Activated CD4-positive, alpha-beta memory T cell treated with anti-CD3 and anti-CD28 coated beads for 36 hours (primary cell): ENCODE measurements at regions not wholly inside any gene's neighbourhood (a gene's known extent, or its start where the extent isn't known, plus 50 kb on each side); places are given as distances from the start of the nearest gene placed in this dataset.
"Not testable (repeated sequence)": the region's sequence is repeated elsewhere in the genome, so short reads cannot be mapped to it uniquely, and the experiment has no call there.

Source experiments
- CTCF ChIA-PET: fragments of 350-600 bp; sonication (Branson Sonifier 250); formaldehyde crosslinking; loops from one replicate; lab custom pipeline; 2021; ENCODE audit warnings: antibody characterized with exemption, inconsistent platforms; lab: Charles Lee
- POLR2A ChIA-PET: fragments of 350-600 bp; sonication (Branson Sonifier 250); formaldehyde crosslinking; loops from one replicate; lab custom pipeline; 2021; ENCODE audit warnings: antibody characterized with exemption; lab: Charles Lee
- DNase-seq: peaks from one replicate; pipeline ENCODE4 v3.0.0-alpha.2; 2020
- H3K27ac Mint-ChIP-seq: one replicate; pipeline ENCODE4 v1.8.0; 2021; ENCODE audit warnings: mixed read lengths
- H3K27me3 Mint-ChIP-seq: one replicate; pipeline ENCODE4 v1.8.0; 2021; ENCODE audit warnings: mixed read lengths
- H3K36me3 Mint-ChIP-seq: one replicate; pipeline ENCODE4 v1.8.0; 2021; ENCODE audit warnings: mixed read lengths
- H3K4me1 Mint-ChIP-seq: one replicate; pipeline ENCODE4 v1.8.0; 2021; ENCODE audit warnings: low read depth, mixed read lengths
- H3K4me3 Mint-ChIP-seq: one replicate; pipeline ENCODE4 v1.8.0; 2021; ENCODE audit warnings: mild to moderate bottlenecking, mixed read lengths
- H3K9me3 Mint-ChIP-seq: one replicate; pipeline ENCODE4 v1.8.0; 2021; ENCODE audit warnings: mixed read lengths
- intact Hi-C: fragments of 100-400 bp; cut with micrococcal nuclease; formaldehyde crosslinking; loops from one replicate; pipeline ENCODE4 v1.15.1; 2023

DNA sequence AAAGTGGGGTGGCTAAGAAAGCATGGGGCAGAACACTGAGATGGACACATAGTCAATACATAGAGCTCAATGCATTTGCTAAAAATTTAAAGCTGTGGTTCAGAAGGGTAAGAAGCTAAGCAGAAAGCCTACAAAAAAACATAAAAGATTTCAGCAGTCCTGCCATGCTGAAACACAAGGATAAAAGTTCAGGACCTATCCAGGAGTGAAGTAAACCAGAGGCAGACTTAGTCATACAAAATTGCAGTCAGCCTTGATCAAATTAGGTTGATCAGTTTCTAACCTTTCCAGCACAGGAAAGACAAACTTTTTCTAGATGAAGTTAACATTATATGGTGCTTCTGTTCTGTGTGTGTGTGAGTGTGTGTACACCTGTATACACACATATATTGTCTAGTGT is 120.8 kb upstream of the RBMS1 start:
- no peaks in the 10 kb centered on the region for H3K36me3 Mint-ChIP-seq
- CTCF ChIA-PET: no interaction called here
- DNase-seq: no peak
- intact Hi-C loops: no loop called here
- H3K9me3 Mint-ChIP-seq: peaks cover 11% of the 10 kb centered on the region
- no peak overlapping the region for H3K27ac Mint-ChIP-seq
- H3K4me1 Mint-ChIP-seq: peaks cover 5% of the 10 kb centered on the region
- H3K27me3 Mint-ChIP-seq: peaks cover 5% of the 10 kb centered on the region
- H3K4me3 Mint-ChIP-seq: no peak overlapping the region
- POLR2A ChIA-PET: no interaction called here

GRCh38 chr2:160615706-160616105 is 122.1 kb upstream of the RBMS1 start:
- ChIA-PET CTCF (no interaction called here), POLR2A (no interaction called here)
- H3K27me3 Mint-ChIP-seq: peaks cover 5% of the 10 kb centered on the region
- H3K36me3 Mint-ChIP-seq: no peaks in the 10 kb centered on the region
- peaks cover 5% of the 10 kb centered on the region for H3K4me1 Mint-ChIP-seq
- H3K4me3 Mint-ChIP-seq: no peak overlapping the region
- intact Hi-C loops: no loop called here
- no peak for DNase-seq
- H3K27ac Mint-ChIP-seq: no peak overlapping the region
- peaks cover 11% of the 10 kb centered on the region for H3K9me3 Mint-ChIP-seq

DNA sequence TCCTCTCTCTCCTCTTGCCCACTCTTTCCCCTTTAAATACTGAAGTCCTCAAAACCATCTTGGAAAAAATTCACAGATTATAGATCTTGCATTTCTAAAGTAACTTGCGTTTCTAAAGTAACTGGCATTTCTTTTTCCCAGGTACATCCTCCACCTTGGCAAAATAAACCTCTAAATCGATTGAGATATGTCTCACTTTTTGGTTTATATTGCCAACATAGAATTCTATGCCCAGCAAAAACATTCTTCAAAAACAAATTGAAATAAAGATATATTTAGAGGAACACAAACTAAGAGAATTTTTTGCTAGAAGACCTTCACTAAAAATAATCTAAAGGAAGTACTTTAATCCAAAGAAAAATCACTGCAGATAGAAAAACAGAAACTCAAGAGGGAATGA is 122.5 kb upstream of the RBMS1 start:
- POLR2A ChIA-PET: no interaction called here
- DNase-seq: no peak

GRCh38 chr2:160621748-160622147 is 128.1 kb upstream of the RBMS1 start:
- Mint-ChIP-seq H3K27ac (no peak overlapping the region), H3K4me3 (no peak overlapping the region), H3K27me3 (peaks cover 3% of the 10 kb centered on the region), H3K36me3 (no peaks in the 10 kb centered on the region), H3K9me3 (peaks cover 8% of the 10 kb centered on the region), H3K4me1 (no peaks in the 10 kb centered on the region)
- no peak for DNase-seq
- POLR2A ChIA-PET: no interaction called here
- CTCF ChIA-PET: no interaction called here
- intact Hi-C loops: no loop called here

More for the DNA sequence above, 122.5 kb upstream of the RBMS1 start:
- no peaks in the 10 kb centered on the region for H3K36me3 Mint-ChIP-seq
- intact Hi-C loops: no loop called here
- CTCF ChIA-PET: no interaction called here
- no peak overlapping the region for H3K27ac Mint-ChIP-seq
- peaks cover 5% of the 10 kb centered on the region for H3K4me1 Mint-ChIP-seq
- H3K4me3 Mint-ChIP-seq: no peak overlapping the region
- peaks cover 11% of the 10 kb centered on the region for H3K9me3 Mint-ChIP-seq
- peaks cover 5% of the 10 kb centered on the region for H3K27me3 Mint-ChIP-seq

GRCh38 chr2:160628020-160628637 is 134.5 kb upstream of the RBMS1 start:
- H3K4me3 Mint-ChIP-seq, H3K36me3 Mint-ChIP-seq, intact Hi-C loops, CTCF ChIA-PET, H3K4me1 Mint-ChIP-seq, H3K27ac Mint-ChIP-seq, DNase-seq, POLR2A ChIA-PET, H3K9me3 Mint-ChIP-seq, H3K27me3 Mint-ChIP-seq: not testable (repeated sequence)

DNA sequence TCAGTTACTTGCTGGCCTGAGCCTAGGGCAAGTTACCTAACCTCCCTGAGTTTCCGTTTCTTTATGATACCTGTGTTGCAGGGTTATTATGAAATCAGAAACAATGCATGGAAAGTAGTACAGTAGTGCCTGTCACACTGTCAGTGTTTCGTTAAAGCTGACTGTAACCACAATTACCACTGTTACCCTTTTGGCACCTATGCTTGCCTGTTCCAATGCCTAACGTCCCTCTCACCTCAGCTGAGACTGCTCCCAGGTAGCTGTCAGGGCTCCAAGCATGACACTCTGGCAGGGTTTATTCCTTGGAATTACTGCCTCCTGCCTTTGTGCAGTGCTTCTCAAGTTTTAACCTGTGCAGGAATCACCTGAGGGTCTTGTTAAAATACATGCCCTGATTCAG is 135.2 kb upstream of the RBMS1 start:
- H3K27ac Mint-ChIP-seq: no peak overlapping the region
- ChIA-PET CTCF (no interaction called here), POLR2A (no interaction called here)
- no peaks in the 10 kb centered on the region for H3K27me3 Mint-ChIP-seq
- intact Hi-C loops: no loop called here
- H3K36me3 Mint-ChIP-seq: no peaks in the 10 kb centered on the region
- no peak overlapping the region for H3K4me3 Mint-ChIP-seq
- H3K9me3 Mint-ChIP-seq: peaks cover 5% of the 10 kb centered on the region
- H3K4me1 Mint-ChIP-seq: no peaks in the 10 kb centered on the region
- DNase-seq: no peak

GRCh38 chr2:160630801-160631590 is 137.4 kb upstream of the RBMS1 start:
- no peak for DNase-seq
- no peaks in the 10 kb centered on the region for H3K4me1 Mint-ChIP-seq
- intact Hi-C loops: no loop called here
- CTCF ChIA-PET: interaction anchor here (0.6 kb wide), 1 partner anchor 520 kb away, joined by 4 read pairs; no protein-coding TSS in a partner anchor
- no peak overlapping the region for H3K4me3 Mint-ChIP-seq
- no peaks in the 10 kb centered on the region for H3K36me3 Mint-ChIP-seq
- H3K27me3 Mint-ChIP-seq: no peaks in the 10 kb centered on the region
- POLR2A ChIA-PET: no interaction called here
- no peaks in the 10 kb centered on the region for H3K9me3 Mint-ChIP-seq
- no peak overlapping the region for H3K27ac Mint-ChIP-seq

GRCh38 chr2:160632084-160632975 is 138.7 kb upstream of the RBMS1 start:
- Mint-ChIP-seq H3K27ac (no peak overlapping the region), H3K36me3 (no peaks in the 10 kb centered on the region), H3K4me1 (no peaks in the 10 kb centered on the region), H3K9me3 (peaks cover 6% of the 10 kb centered on the region), H3K27me3 (no peaks in the 10 kb centered on the region), H3K4me3 (no peak overlapping the region)
- intact Hi-C loops: no loop called here
- ChIA-PET POLR2A (no interaction called here), CTCF (no interaction called here)
- DNase-seq: no peak

- intact Hi-C loops: no loop called here
- H3K27me3 Mint-ChIP-seq: no peaks in the 10 kb centered on the region
- CTCF ChIA-PET: interaction anchor here (0.6 kb wide), 1 partner anchor 72 kb away, joined by 3 read pairs; no protein-coding TSS in a partner anchor
- DNase-seq: no peak
- H3K9me3 Mint-ChIP-seq: peaks cover 14% of the 10 kb centered on the region
- H3K36me3 Mint-ChIP-seq: peaks cover 2% of the 10 kb centered on the region
- no peak overlapping the region for H3K4me3 Mint-ChIP-seq
- POLR2A ChIA-PET: no interaction called here
- no peak overlapping the region for H3K27ac Mint-ChIP-seq
- no peaks in the 10 kb centered on the region for H3K4me1 Mint-ChIP-seq
Observed at GRCh38 chr2:160634436-160634835, 140.8 kb upstream of the RBMS1 start.

GRCh38 chr2:160635488-160635887 is 141.9 kb upstream of the RBMS1 start:
- DNase-seq: no peak
- CTCF ChIA-PET: no interaction called here

DNA sequence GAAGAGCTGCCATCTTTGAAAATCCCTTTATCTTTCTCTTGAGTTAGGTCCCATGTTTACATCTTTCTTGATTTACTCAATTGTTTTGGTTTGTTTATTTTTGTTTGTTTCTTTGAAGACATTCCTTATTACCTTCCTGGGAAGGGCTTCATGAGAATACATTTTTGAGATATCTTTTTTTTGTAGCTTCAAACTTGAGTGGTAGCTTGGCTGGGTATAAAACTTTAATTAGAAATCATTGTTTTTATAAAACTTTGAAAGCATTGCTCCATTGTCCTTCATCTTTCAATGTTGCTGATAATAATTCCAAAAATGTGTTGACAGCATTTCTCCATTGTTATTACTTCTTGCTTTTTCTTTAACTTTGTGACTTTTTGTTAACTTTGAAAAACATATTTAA is 145.9 kb upstream of the RBMS1 start:
- H3K27me3 Mint-ChIP-seq: peaks cover 1% of the 10 kb centered on the region
- intact Hi-C loops: no loop called here
- H3K9me3 Mint-ChIP-seq: peaks cover 30% of the 10 kb centered on the region
- ChIA-PET CTCF (interaction anchor here (0.8 kb wide), 1 partner anchor 11 kb away, joined by 5 read pairs; no protein-coding TSS in a partner anchor), POLR2A (no interaction called here)
- no peak overlapping the region for H3K27ac Mint-ChIP-seq
- no peak overlapping the region for H3K4me3 Mint-ChIP-seq
- H3K4me1 Mint-ChIP-seq: no peaks in the 10 kb centered on the region
- DNase-seq: no peak
- peaks cover 8% of the 10 kb centered on the region for H3K36me3 Mint-ChIP-seq

More at GRCh38 chr2:160635488-160635887, 141.9 kb upstream of the RBMS1 start:
- no peak overlapping the region for H3K27ac Mint-ChIP-seq
- H3K36me3 Mint-ChIP-seq: peaks cover 6% of the 10 kb centered on the region
- intact Hi-C loops: no loop called here
- POLR2A ChIA-PET: no interaction called here
- H3K4me1 Mint-ChIP-seq: no peaks in the 10 kb centered on the region
- H3K4me3 Mint-ChIP-seq: no peak overlapping the region
- H3K9me3 Mint-ChIP-seq: peaks cover 22% of the 10 kb centered on the region
- no peaks in the 10 kb centered on the region for H3K27me3 Mint-ChIP-seq
